ENCODE measurements at regions not wholly inside any gene's neighbourhood (a gene's known extent, or its start where the extent isn't known, plus 50 kb on each side); places are given as distances from the start of the nearest gene placed in this dataset.
"Not testable (repeated sequence)": the region's sequence is repeated elsewhere in the genome, so short reads cannot be mapped to it uniquely, and the experiment has no call there.

GRCh38 chr6:147693181-147693580, 184.7 kb downstream of the SAMD5 start:
- H3K27ac Mint-ChIP-seq, result no peak overlapping the region
- H3K9me3 Mint-ChIP-seq (ENCODE audit: low read depth), result no peaks in the 10 kb centered on the region
- no peaks in the 10 kb centered on the region for H3K4me1 Mint-ChIP-seq (ENCODE audit: low read depth)
- H3K27me3 Mint-ChIP-seq, result peaks cover 2% of the 10 kb centered on the region
- no peaks in the 10 kb centered on the region for H3K36me3 Mint-ChIP-seq
- H3K4me3 Mint-ChIP-seq, result no peak overlapping the region

GRCh38 chr6:147694556-147694955, 186.1 kb downstream of the SAMD5 start:
- H3K36me3 Mint-ChIP-seq; H3K27ac Mint-ChIP-seq; H3K27me3 Mint-ChIP-seq; H3K4me1 Mint-ChIP-seq (ENCODE audit: low read depth); H3K4me3 Mint-ChIP-seq; H3K9me3 Mint-ChIP-seq (ENCODE audit: low read depth): not testable (repeated sequence)

- peaks cover 2% of the 10 kb centered on the region for H3K27me3 Mint-ChIP-seq
- H3K27ac Mint-ChIP-seq, result no peak overlapping the region
- H3K4me3 Mint-ChIP-seq, result no peak overlapping the region
- no peaks in the 10 kb centered on the region for H3K9me3 Mint-ChIP-seq (ENCODE audit: low read depth)
- no peaks in the 10 kb centered on the region for H3K36me3 Mint-ChIP-seq
- no peaks in the 10 kb centered on the region for H3K4me1 Mint-ChIP-seq (ENCODE audit: low read depth)
Measured at GRCh38 chr6:147695819-147696218, 187.3 kb downstream of the SAMD5 start.

GRCh38 chr6:147699140-147699539, 190.7 kb downstream of the SAMD5 start:
- no peaks in the 10 kb centered on the region for H3K9me3 Mint-ChIP-seq (ENCODE audit: low read depth)
- no peaks in the 10 kb centered on the region for H3K27me3 Mint-ChIP-seq
- H3K4me1 Mint-ChIP-seq (ENCODE audit: low read depth), result no peaks in the 10 kb centered on the region
- no peak overlapping the region for H3K4me3 Mint-ChIP-seq
- no peak overlapping the region for H3K27ac Mint-ChIP-seq
- no peaks in the 10 kb centered on the region for H3K36me3 Mint-ChIP-seq

- Mint-ChIP-seq H3K27me3 (no peaks in the 10 kb centered on the region), H3K4me3 (no peak overlapping the region), H3K27ac (no peak overlapping the region), H3K36me3 (no peaks in the 10 kb centered on the region), H3K9me3 (ENCODE audit: low read depth) (no peaks in the 10 kb centered on the region), H3K4me1 (ENCODE audit: low read depth) (no peaks in the 10 kb centered on the region)
Measured at GRCh38 chr6:147699637-147700036, 191.1 kb downstream of the SAMD5 start.

- H3K4me1 Mint-ChIP-seq (ENCODE audit: low read depth), result no peaks in the 10 kb centered on the region
- H3K4me3 Mint-ChIP-seq, result no peak overlapping the region
- no peaks in the 10 kb centered on the region for H3K36me3 Mint-ChIP-seq
- H3K27me3 Mint-ChIP-seq, result no peaks in the 10 kb centered on the region
- no peaks in the 10 kb centered on the region for H3K9me3 Mint-ChIP-seq (ENCODE audit: low read depth)
- H3K27ac Mint-ChIP-seq, result no peak overlapping the region
Measured at GRCh38 chr6:147700436-147701209, 192.1 kb downstream of the SAMD5 start.

- H3K27ac Mint-ChIP-seq, result no peak overlapping the region
- H3K4me1 Mint-ChIP-seq (ENCODE audit: low read depth), result no peaks in the 10 kb centered on the region
- H3K4me3 Mint-ChIP-seq, result no peak overlapping the region
- H3K27me3 Mint-ChIP-seq, result no peaks in the 10 kb centered on the region
- no peaks in the 10 kb centered on the region for H3K9me3 Mint-ChIP-seq (ENCODE audit: low read depth)
- H3K36me3 Mint-ChIP-seq, result no peaks in the 10 kb centered on the region
Measured at GRCh38 chr6:147704691-147705090, 196.2 kb downstream of the SAMD5 start.

GRCh38 chr6:147707524-147707923, 199.0 kb downstream of the SAMD5 start:
- no peak overlapping the region for H3K27ac Mint-ChIP-seq
- H3K9me3 Mint-ChIP-seq (ENCODE audit: low read depth), result no peaks in the 10 kb centered on the region
- H3K4me3 Mint-ChIP-seq, result no peak overlapping the region
- H3K36me3 Mint-ChIP-seq, result no peaks in the 10 kb centered on the region
- no peaks in the 10 kb centered on the region for H3K4me1 Mint-ChIP-seq (ENCODE audit: low read depth)
- no peaks in the 10 kb centered on the region for H3K27me3 Mint-ChIP-seq

GRCh38 chr6:147708170-147708569, 199.7 kb downstream of the SAMD5 start:
- Mint-ChIP-seq H3K36me3 (no peaks in the 10 kb centered on the region), H3K9me3 (ENCODE audit: low read depth) (no peaks in the 10 kb centered on the region), H3K27me3 (no peaks in the 10 kb centered on the region), H3K4me1 (ENCODE audit: low read depth) (no peaks in the 10 kb centered on the region), H3K27ac (no peak overlapping the region), H3K4me3 (no peak overlapping the region)

GRCh38 chr6:147709396-147710272, 201.1 kb downstream of the SAMD5 start:
- no peaks in the 10 kb centered on the region for H3K27me3 Mint-ChIP-seq
- H3K4me1 Mint-ChIP-seq (ENCODE audit: low read depth), result no peaks in the 10 kb centered on the region
- H3K9me3 Mint-ChIP-seq (ENCODE audit: low read depth), result no peaks in the 10 kb centered on the region
- no peak overlapping the region for H3K27ac Mint-ChIP-seq
- H3K36me3 Mint-ChIP-seq, result no peaks in the 10 kb centered on the region
- no peak overlapping the region for H3K4me3 Mint-ChIP-seq

- Mint-ChIP-seq H3K27ac (no peak overlapping the region), H3K4me1 (ENCODE audit: low read depth) (no peaks in the 10 kb centered on the region), H3K27me3 (no peaks in the 10 kb centered on the region), H3K36me3 (no peaks in the 10 kb centered on the region), H3K4me3 (no peak overlapping the region), H3K9me3 (ENCODE audit: low read depth) (no peaks in the 10 kb centered on the region)
Measured at GRCh38 chr6:147710890-147711289, 202.4 kb downstream of the SAMD5 start.

- H3K4me3 Mint-ChIP-seq, result no peak overlapping the region
- no peaks in the 10 kb centered on the region for H3K4me1 Mint-ChIP-seq (ENCODE audit: low read depth)
- H3K36me3 Mint-ChIP-seq, result no peaks in the 10 kb centered on the region
- H3K27me3 Mint-ChIP-seq, result no peaks in the 10 kb centered on the region
- no peak overlapping the region for H3K27ac Mint-ChIP-seq
- no peaks in the 10 kb centered on the region for H3K9me3 Mint-ChIP-seq (ENCODE audit: low read depth)
Measured at GRCh38 chr6:147711476-147711875, 203.0 kb downstream of the SAMD5 start.

- Mint-ChIP-seq H3K27ac (no peak overlapping the region), H3K27me3 (no peaks in the 10 kb centered on the region), H3K4me3 (no peak overlapping the region), H3K36me3 (no peaks in the 10 kb centered on the region), H3K4me1 (ENCODE audit: low read depth) (no peaks in the 10 kb centered on the region), H3K9me3 (ENCODE audit: low read depth) (no peaks in the 10 kb centered on the region)
Measured at GRCh38 chr6:147712841-147713240, 204.4 kb downstream of the SAMD5 start.

- H3K27me3 Mint-ChIP-seq, result no peaks in the 10 kb centered on the region
- H3K9me3 Mint-ChIP-seq (ENCODE audit: low read depth), result no peaks in the 10 kb centered on the region
- no peaks in the 10 kb centered on the region for H3K4me1 Mint-ChIP-seq (ENCODE audit: low read depth)
- H3K36me3 Mint-ChIP-seq, result no peaks in the 10 kb centered on the region
- H3K4me3 Mint-ChIP-seq, result no peak overlapping the region
- no peak overlapping the region for H3K27ac Mint-ChIP-seq
Measured at GRCh38 chr6:147715035-147715434, 206.5 kb downstream of the SAMD5 start.

GRCh38 chr6:147716434-147716833, 207.9 kb downstream of the SAMD5 start:
- no peaks in the 10 kb centered on the region for H3K36me3 Mint-ChIP-seq
- no peaks in the 10 kb centered on the region for H3K9me3 Mint-ChIP-seq (ENCODE audit: low read depth)
- no peak overlapping the region for H3K4me3 Mint-ChIP-seq
- no peak overlapping the region for H3K27ac Mint-ChIP-seq
- H3K27me3 Mint-ChIP-seq, result no peaks in the 10 kb centered on the region
- no peaks in the 10 kb centered on the region for H3K4me1 Mint-ChIP-seq (ENCODE audit: low read depth)
